ENCODE measurements at regions not wholly inside any gene's neighbourhood (a gene's known extent, or its start where the extent isn't known, plus 50 kb on each side); places are given as distances from the start of the nearest gene placed in this dataset.
"Not testable (repeated sequence)": the region's sequence is repeated elsewhere in the genome, so short reads cannot be mapped to it uniquely, and the experiment has no call there.

GRCh38 chr6:168860341-168860740, 393.3 kb downstream of the THBS2 start:
- no peak for TF ChIP-seq CTCF (conservative IDR thresholded peaks at IDR 0.05)
- Mint-ChIP-seq H3K36me3 (ENCODE audit: low read depth) (no peaks in the 10 kb centered on the region), H3K27me3 (ENCODE audit: low read depth) (no peaks in the 10 kb centered on the region), H3K9me3 (no peaks in the 10 kb centered on the region), H3K4me1 (peaks cover 8% of the 10 kb centered on the region), H3K27ac (ENCODE audit: unreplicated experiment) (no peak overlapping the region), H3K4me3 (no peak overlapping the region)
- no peak for DNase-seq (ENCODE audit: low read depth, low spot score)

GRCh38 chr6:168858926-168859325, 394.7 kb downstream of the THBS2 start:
- no peak for DNase-seq (ENCODE audit: low read depth, low spot score)
- Mint-ChIP-seq H3K27ac (ENCODE audit: unreplicated experiment) (no peak overlapping the region), H3K27me3 (ENCODE audit: low read depth) (no peaks in the 10 kb centered on the region)

GRCh38 chr6:168856914-168857313, 396.7 kb downstream of the THBS2 start:
- no peak for TF ChIP-seq CTCF (conservative IDR thresholded peaks at IDR 0.05)
- H3K9me3 Mint-ChIP-seq = no peaks in the 10 kb centered on the region
- DNase-seq (ENCODE audit: low read depth, low spot score) = no peak
- no peaks in the 10 kb centered on the region for H3K36me3 Mint-ChIP-seq (ENCODE audit: low read depth)
- no peak overlapping the region for H3K4me3 Mint-ChIP-seq
- peaks cover 4% of the 10 kb centered on the region for H3K4me1 Mint-ChIP-seq
- H3K27ac Mint-ChIP-seq (ENCODE audit: unreplicated experiment) = no peak overlapping the region
- H3K27me3 Mint-ChIP-seq (ENCODE audit: low read depth) = no peaks in the 10 kb centered on the region

More at GRCh38 chr6:168858926-168859325, 394.7 kb downstream of the THBS2 start:
- Mint-ChIP-seq H3K36me3 (ENCODE audit: low read depth) (no peaks in the 10 kb centered on the region), H3K4me1 (peaks cover 4% of the 10 kb centered on the region), H3K9me3 (no peaks in the 10 kb centered on the region), H3K4me3 (no peak overlapping the region)
- TF ChIP-seq CTCF (conservative IDR thresholded peaks at IDR 0.05) = no peak

GRCh38 chr6:168852376-168852884, 401.2 kb downstream of the THBS2 start:
- no peak for TF ChIP-seq CTCF (conservative IDR thresholded peaks at IDR 0.05)
- no peak overlapping the region for H3K27ac Mint-ChIP-seq (ENCODE audit: unreplicated experiment)
- H3K27me3 Mint-ChIP-seq (ENCODE audit: low read depth) = no peaks in the 10 kb centered on the region
- DNase-seq (ENCODE audit: low read depth, low spot score) = no peak
- H3K9me3 Mint-ChIP-seq = no peaks in the 10 kb centered on the region
- H3K4me1 Mint-ChIP-seq = no peaks in the 10 kb centered on the region
- H3K4me3 Mint-ChIP-seq = no peak overlapping the region
- H3K36me3 Mint-ChIP-seq (ENCODE audit: low read depth) = no peaks in the 10 kb centered on the region

GRCh38 chr6:168851460-168852375, 401.9 kb downstream of the THBS2 start:
- Mint-ChIP-seq H3K27ac (ENCODE audit: unreplicated experiment) (no peak overlapping the region), H3K27me3 (ENCODE audit: low read depth) (no peaks in the 10 kb centered on the region), H3K9me3 (no peaks in the 10 kb centered on the region), H3K4me3 (no peak overlapping the region), H3K4me1 (no peaks in the 10 kb centered on the region), H3K36me3 (ENCODE audit: low read depth) (no peaks in the 10 kb centered on the region)
- no peak for TF ChIP-seq CTCF (conservative IDR thresholded peaks at IDR 0.05)
- no peak for DNase-seq (ENCODE audit: low read depth, low spot score)

- not testable (repeated sequence) for DNase-seq (ENCODE audit: low read depth, low spot score); H3K9me3 Mint-ChIP-seq; H3K27ac Mint-ChIP-seq (ENCODE audit: unreplicated experiment); H3K27me3 Mint-ChIP-seq (ENCODE audit: low read depth); H3K4me3 Mint-ChIP-seq; H3K36me3 Mint-ChIP-seq (ENCODE audit: low read depth)
- peaks cover 13% of the 10 kb centered on the region for H3K4me1 Mint-ChIP-seq
Measured at GRCh38 chr6:168850027-168850736, 403.5 kb downstream of the THBS2 start.

Measured in neural crest cell (in vitro differentiated cells).